ENCODE measurements at regions not wholly inside any gene's neighbourhood (a gene's known extent, or its start where the extent isn't known, plus 50 kb on each side); places are given as distances from the start of the nearest gene placed in this dataset.

DNA sequence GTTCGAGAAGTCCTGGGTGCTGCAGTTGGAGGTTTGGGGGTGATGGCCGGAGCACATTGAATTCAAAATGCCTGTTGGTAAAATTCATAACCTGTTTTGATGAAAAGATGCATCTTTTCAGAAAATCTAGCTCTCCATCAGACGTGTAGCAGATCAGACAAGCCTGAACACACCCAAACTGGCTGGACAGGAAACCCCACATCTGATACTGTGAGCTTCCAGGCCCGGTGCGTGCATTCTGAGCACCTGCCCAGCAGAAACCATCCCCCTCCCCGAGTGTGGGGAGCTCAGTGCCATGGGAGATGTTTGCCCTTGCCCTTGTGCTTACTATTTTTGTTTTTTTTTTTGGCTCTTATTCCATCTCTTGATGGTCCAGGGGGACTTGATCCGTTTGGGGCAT is 417.1 kb downstream of the TCERG1L start:
- no peak overlapping the region for H3K27ac Mint-ChIP-seq
- Histone ChIP-seq H3K14ac (ENCODE audit: insufficient read depth, low read length) (no peak overlapping the region), H3K18ac (ENCODE audit: insufficient read length, low read depth, low read length) (no peak overlapping the region), H2BK120ac (ENCODE audit: low read depth, low read length, poor library complexity, severe bottlenecking) (no peak overlapping the region), H2BK20ac (ENCODE audit: low read depth, low read length, poor library complexity, severe bottlenecking) (no peak overlapping the region), H4K20me1 (ENCODE audit: control insufficient read depth, insufficient read depth, insufficient read length) (no peaks in the 10 kb centered on the region), H2AFZ (ENCODE audit: low read length) (no peak overlapping the region), H3K27ac (ENCODE audit: insufficient read length, low read depth, low read length) (no peak overlapping the region), H4K91ac (ENCODE audit: insufficient read length, low read depth, low read length) (no peak overlapping the region), H3K9me3 (ENCODE audit: control insufficient read depth, low read depth, low read length) (no peaks in the 10 kb centered on the region), H3K23ac (ENCODE audit: insufficient read length, low read depth, low read length) (no peak overlapping the region), H3K56ac (ENCODE audit: insufficient read length, low read depth, low read length) (no peak overlapping the region), H3K9ac (ENCODE audit: extremely low read depth, insufficient read length, low read length) (no peak overlapping the region), H3K79me2 (ENCODE audit: insufficient read depth, low read length) (no peaks in the 10 kb centered on the region), H2BK5ac (ENCODE audit: insufficient read length, low read length) (no peak overlapping the region), H3K79me1 (ENCODE audit: insufficient read depth, low read depth, low read length, poor library complexity, severe bottlenecking) (no peaks in the 10 kb centered on the region), H3K4ac (ENCODE audit: low read depth, low read length) (no peak overlapping the region), H3K4me1 (ENCODE audit: insufficient read depth, low read length) (no peaks in the 10 kb centered on the region), H2BK12ac (ENCODE audit: insufficient read length, low read depth, low read length) (no peak overlapping the region), H2AK5ac (ENCODE audit: insufficient read length, low read length) (no peak overlapping the region), H3K27me3 (ENCODE audit: insufficient read depth, low read length) (no peaks in the 10 kb centered on the region), H3T11ph (ENCODE audit: low read length) (no peak overlapping the region), H4K8ac (replicated peaks; ENCODE audit: insufficient read length, low read depth, low read length) (no peak overlapping the region), H2BK15ac (ENCODE audit: low read depth, low read length) (no peak overlapping the region), H4K5ac (ENCODE audit: insufficient read length, low read depth, low read length) (no peak overlapping the region), H3K4me2 (ENCODE audit: insufficient read depth, insufficient read length, low read length) (no peak overlapping the region), H3K23me2 (ENCODE audit: insufficient read length, low read depth, low read length, poor library complexity, severe bottlenecking) (no peaks in the 10 kb centered on the region)
- DNase-seq = no peak
- TF ChIP-seq, protein P1, sequence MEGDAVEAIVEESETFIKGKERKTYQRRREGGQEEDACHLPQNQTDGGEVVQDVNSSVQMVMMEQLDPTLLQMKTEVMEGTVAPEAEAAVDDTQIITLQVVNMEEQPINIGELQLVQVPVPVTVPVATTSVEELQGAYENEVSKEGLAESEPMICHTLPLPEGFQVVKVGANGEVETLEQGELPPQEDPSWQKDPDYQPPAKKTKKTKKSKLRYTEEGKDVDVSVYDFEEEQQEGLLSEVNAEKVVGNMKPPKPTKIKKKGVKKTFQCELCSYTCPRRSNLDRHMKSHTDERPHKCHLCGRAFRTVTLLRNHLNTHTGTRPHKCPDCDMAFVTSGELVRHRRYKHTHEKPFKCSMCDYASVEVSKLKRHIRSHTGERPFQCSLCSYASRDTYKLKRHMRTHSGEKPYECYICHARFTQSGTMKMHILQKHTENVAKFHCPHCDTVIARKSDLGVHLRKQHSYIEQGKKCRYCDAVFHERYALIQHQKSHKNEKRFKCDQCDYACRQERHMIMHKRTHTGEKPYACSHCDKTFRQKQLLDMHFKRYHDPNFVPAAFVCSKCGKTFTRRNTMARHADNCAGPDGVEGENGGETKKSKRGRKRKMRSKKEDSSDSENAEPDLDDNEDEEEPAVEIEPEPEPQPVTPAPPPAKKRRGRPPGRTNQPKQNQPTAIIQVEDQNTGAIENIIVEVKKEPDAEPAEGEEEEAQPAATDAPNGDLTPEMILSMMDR (conservative IDR thresholded peaks at IDR 0.05) = no peak
- WGBS (ENCODE audit: extremely low coverage, insufficient read length, low lambda C conversion rate) = no CpG with 5 or more reads among the region's 7 CpGs
- no peaks in the 10 kb centered on the region; a peak in 2 of 5 replicates for H3K9me3 Mint-ChIP-seq
- no peaks in the 10 kb centered on the region; the same call in 1 of the 2 replicates for H3K27me3 Mint-ChIP-seq (ENCODE audit: low read depth)
- H3K36me3 Mint-ChIP-seq (ENCODE audit: insufficient read depth in 1 of 3, low read depth in 3 of 3) = no peaks in the 10 kb centered on the region
- peaks cover 7 to 14% of the 10 kb centered on the region in 2 experiments for H3K4me1 Mint-ChIP-seq
- no peak overlapping the region for H3K4me3 Mint-ChIP-seq

All from H9 (cell line).